ENCODE measurements at regions not wholly inside any gene's neighbourhood (a gene's known extent, or its start where the extent isn't known, plus 50 kb on each side); places are given as distances from the start of the nearest gene placed in this dataset.

GRCh38 chr3:81951106-81951505, 189.7 kb upstream of the GBE1 start:
- no peak for DNase-seq

GRCh38 chr3:81947359-81947758, 185.9 kb upstream of the GBE1 start:
- DNase-seq, result no peak

- no peak for DNase-seq
Observed at GRCh38 chr3:81938681-81939080, 177.2 kb upstream of the GBE1 start.

- no peak for DNase-seq
Observed at GRCh38 chr3:81936817-81937216, 175.4 kb upstream of the GBE1 start.

- DNase-seq, result no peak
Observed at GRCh38 chr3:81932681-81933080, 171.2 kb upstream of the GBE1 start.

GRCh38 chr3:81931265-81932251, 170.1 kb upstream of the GBE1 start:
- DNase-seq, result no peak

GRCh38 chr3:81929697-81930096, 168.3 kb upstream of the GBE1 start:
- no peak for DNase-seq

GRCh38 chr3:81927811-81928210, 166.4 kb upstream of the GBE1 start:
- no peak for DNase-seq

GRCh38 chr3:81925385-81925784, 163.9 kb upstream of the GBE1 start:
- no peak for DNase-seq

- no peak for DNase-seq
Observed at GRCh38 chr3:81923038-81923437, 161.6 kb upstream of the GBE1 start.

GRCh38 chr3:81922404-81922803, 161.0 kb upstream of the GBE1 start:
- no peak for DNase-seq

- DNase-seq, result no peak
Observed at GRCh38 chr3:81920816-81921215, 159.4 kb upstream of the GBE1 start.

- DNase-seq, result no peak
Observed at GRCh38 chr3:81916890-81917289, 155.4 kb upstream of the GBE1 start.

- no peak for DNase-seq
Observed at GRCh38 chr3:81913886-81914663, 152.6 kb upstream of the GBE1 start.

GRCh38 chr3:81911221-81911620, 149.8 kb upstream of the GBE1 start:
- no peak for DNase-seq

GRCh38 chr3:81910244-81910852, 148.9 kb upstream of the GBE1 start:
- no peak for DNase-seq

- DNase-seq, result no peak
Observed at GRCh38 chr3:81909796-81910195, 148.4 kb upstream of the GBE1 start.

GRCh38 chr3:81908561-81908960, 147.1 kb upstream of the GBE1 start:
- no peak for DNase-seq

GRCh38 chr3:81898336-81898735, 136.9 kb upstream of the GBE1 start:
- no peak for DNase-seq

GRCh38 chr3:81894598-81894997, 133.2 kb upstream of the GBE1 start:
- DNase-seq, result no peak

- no peak for DNase-seq
Observed at GRCh38 chr3:81891055-81891895, 129.8 kb upstream of the GBE1 start.

GRCh38 chr3:81888914-81889557, 127.6 kb upstream of the GBE1 start:
- no peak for DNase-seq
